ENCODE measurements at regions not wholly inside any gene's neighbourhood (a gene's known extent, or its start where the extent isn't known, plus 50 kb on each side); places are given as distances from the start of the nearest gene placed in this dataset.
A peak's percentile ranks its signal among the peaks of the same experiment; 100 is the strongest.

DNA sequence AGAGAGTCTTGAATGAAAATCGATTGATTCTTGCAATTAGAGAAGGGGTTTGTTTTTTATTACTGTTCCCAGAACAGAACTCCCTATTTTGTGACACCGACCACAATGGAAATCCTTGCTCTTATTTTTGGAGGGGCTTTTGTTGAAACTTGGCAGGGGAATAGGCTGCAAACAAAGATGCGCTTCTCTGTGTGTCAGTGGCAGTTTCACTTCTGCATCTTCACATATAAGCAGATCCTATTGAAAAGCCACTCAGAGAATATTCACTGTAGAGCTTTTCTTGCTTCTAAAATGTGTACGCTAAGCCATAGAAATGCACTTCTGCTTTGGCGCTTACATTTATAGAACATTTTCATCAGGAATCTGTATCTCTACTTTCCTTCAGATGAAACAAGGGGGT, 1822.4 kb upstream of the SEL1L start (continued):
- TF ChIP-seq, protein P1, sequence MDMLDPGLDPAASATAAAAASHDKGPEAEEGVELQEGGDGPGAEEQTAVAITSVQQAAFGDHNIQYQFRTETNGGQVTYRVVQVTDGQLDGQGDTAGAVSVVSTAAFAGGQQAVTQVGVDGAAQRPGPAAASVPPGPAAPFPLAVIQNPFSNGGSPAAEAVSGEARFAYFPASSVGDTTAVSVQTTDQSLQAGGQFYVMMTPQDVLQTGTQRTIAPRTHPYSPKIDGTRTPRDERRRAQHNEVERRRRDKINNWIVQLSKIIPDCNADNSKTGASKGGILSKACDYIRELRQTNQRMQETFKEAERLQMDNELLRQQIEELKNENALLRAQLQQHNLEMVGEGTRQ (IDR thresholded peaks at IDR 0.05): no peak
- TF ChIP-seq CBX2 (IDR thresholded peaks at IDR 0.05; ENCODE audit: borderline replicate concordance, low read depth): no peak

DNA sequence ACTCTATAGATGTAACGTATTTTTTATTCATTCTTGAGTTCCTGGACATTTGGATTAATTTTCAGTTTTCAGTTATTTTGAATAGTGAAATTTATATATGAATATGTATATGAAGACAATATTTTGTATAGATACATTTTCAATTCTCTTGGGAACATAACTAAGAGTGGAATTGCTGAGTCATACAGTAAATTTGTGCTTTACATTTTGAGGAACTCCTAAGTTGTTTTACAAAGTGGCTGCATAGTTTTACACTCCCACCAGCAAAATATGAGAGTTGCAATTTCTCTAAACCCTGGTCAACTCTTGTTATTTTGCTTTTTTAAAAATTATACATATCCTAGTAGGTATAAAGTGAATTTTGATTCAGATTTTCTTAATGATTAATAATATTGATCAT, 1838.6 kb upstream of the SEL1L start:
- no peak overlapping the region for H3K4me3 ChIP-seq
- H3K4me2 ChIP-seq: no peak overlapping the region
- FAIRE-seq (no peak), ATAC-seq (no peak), DNase-seq (ENCODE audit: low read depth in 1 of 2, low spot score in 1 of 2) (no peak)
- TF ChIP-seq MAFK (IDR thresholded peaks at IDR 0.05; ENCODE audit: partially characterized antibody): peak; percentile 40
- TF ChIP-seq, protein P2, sequence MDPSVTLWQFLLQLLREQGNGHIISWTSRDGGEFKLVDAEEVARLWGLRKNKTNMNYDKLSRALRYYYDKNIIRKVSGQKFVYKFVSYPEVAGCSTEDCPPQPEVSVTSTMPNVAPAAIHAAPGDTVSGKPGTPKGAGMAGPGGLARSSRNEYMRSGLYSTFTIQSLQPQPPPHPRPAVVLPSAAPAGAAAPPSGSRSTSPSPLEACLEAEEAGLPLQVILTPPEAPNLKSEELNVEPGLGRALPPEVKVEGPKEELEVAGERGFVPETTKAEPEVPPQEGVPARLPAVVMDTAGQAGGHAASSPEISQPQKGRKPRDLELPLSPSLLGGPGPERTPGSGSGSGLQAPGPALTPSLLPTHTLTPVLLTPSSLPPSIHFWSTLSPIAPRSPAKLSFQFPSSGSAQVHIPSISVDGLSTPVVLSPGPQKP (IDR thresholded peaks at IDR 0.05; ENCODE audit: low read depth, low read length): no peak
- ChIA-PET POLR2A (no interaction called here), CTCF (interaction anchor here (0.6 kb wide), 1 partner anchor 45 kb away, joined by 4 read pairs; no protein-coding TSS in a partner anchor)
- no peak overlapping the region for H3K27ac ChIP-seq
- H3K4me1 ChIP-seq: no peaks in the 10 kb centered on the region
- 3% methylated on average over 1 of the region's 1 CpG for WGBS (ENCODE audit: missing lambda C conversion rate)
- no peaks in the 10 kb centered on the region for H3K9me3 ChIP-seq

DNA sequence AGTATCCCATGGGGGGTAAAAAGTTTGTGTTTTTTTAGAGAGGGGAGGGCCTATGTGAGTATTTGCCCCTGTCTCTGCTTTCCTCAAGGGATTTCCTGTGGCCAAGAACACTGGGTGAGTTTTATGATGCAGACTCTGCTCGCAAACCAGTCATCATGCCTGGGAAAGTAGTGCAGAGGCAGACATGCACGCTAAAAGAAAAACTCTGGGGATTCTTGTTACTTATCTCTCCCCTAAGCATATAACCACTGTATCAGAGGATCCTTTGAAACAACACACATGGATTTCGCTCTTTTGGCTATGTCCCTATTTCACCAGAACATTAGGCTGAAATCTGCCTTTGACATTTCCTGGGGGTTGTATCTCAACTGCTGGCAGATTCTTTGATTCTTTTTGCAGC, 1845.8 kb upstream of the SEL1L start:
- 9% methylated on average over 3 of the region's 3 CpGs for WGBS (ENCODE audit: missing lambda C conversion rate)

DNA sequence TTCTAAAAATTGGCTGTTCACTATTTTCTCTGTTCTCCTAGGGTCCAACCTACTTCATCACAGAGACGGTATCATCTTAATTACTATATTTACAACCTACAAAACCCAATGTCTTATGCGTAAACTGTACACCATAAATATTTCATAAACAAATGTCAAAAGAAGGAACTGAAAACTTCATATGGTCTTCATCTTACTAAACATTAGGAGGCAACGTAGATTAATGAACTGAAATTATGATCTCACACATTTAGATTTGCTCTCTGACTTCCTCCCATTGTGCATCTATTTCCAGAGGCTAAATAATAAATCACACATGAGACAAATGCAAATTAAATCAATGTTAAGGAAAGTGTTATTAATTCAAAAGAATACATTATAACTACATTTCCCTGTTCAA, 1850.6 kb upstream of the SEL1L start:
- DNase-seq (ENCODE audit: low read depth in 1 of 2, low spot score in 1 of 2) (no peak), FAIRE-seq (no peak), ATAC-seq (no peak)
- TF ChIP-seq POLR2AphosphoS2 (conservative IDR thresholded peaks at IDR 0.05; ENCODE audit: low read length) (no peak), MYC (IDR thresholded peaks at IDR 0.05; ENCODE audit: borderline replicate concordance, low read length) (no peak)
- Histone ChIP-seq H3K9me3 (no peaks in the 10 kb centered on the region), H3K4me3 (no peak overlapping the region), H3K4me2 (no peak overlapping the region), H3K27ac (no peak overlapping the region), H3K4me1 (no peaks in the 10 kb centered on the region)
- 31% methylated on average over 3 of the region's 3 CpGs for whole genome bisulfite sequencing (ENCODE audit: missing lambda C conversion rate)
- ChIA-PET CTCF (no interaction called here), POLR2A (no interaction called here)

More for the DNA sequence above, 1845.8 kb upstream of the SEL1L start:
- Histone ChIP-seq H3K4me2 (no peak overlapping the region), H3K9me3 (no peaks in the 10 kb centered on the region), H3K4me3 (no peak overlapping the region), H3K4me1 (no peaks in the 10 kb centered on the region), H3K27ac (no peak overlapping the region)
- no peak for FAIRE-seq
- ChIA-PET POLR2A (no interaction called here), CTCF (no interaction called here)
- DNase-seq (ENCODE audit: low read depth in 1 of 2, low spot score in 1 of 2): no peak
- TF ChIP-seq CBX2 (IDR thresholded peaks at IDR 0.05; ENCODE audit: borderline replicate concordance, low read depth) (no peak), NR3C1 (IDR thresholded peaks at IDR 0.05) (no peak), HOXB13 (CRISPR knock-in tag; IDR thresholded peaks at IDR 0.05; ENCODE audit: low read depth) (no peak), RFX5 (IDR thresholded peaks at IDR 0.05) (no peak), MAFK (IDR thresholded peaks at IDR 0.05; ENCODE audit: partially characterized antibody) (no peak), PHF8 (IDR thresholded peaks at IDR 0.05; ENCODE audit: borderline replicate concordance, low read depth) (no peak), CHD4 (IDR thresholded peaks at IDR 0.05; ENCODE audit: borderline replicate concordance) (no peak), SMC3 (IDR thresholded peaks at IDR 0.05) (no peak), CBX8 (IDR thresholded peaks at IDR 0.05) (no peak), JUNB (IDR thresholded peaks at IDR 0.05) (no peak), POLR2A (IDR thresholded peaks at IDR 0.05; ENCODE audit: low read length) (no peak)
- TF ChIP-seq, protein P3, sequence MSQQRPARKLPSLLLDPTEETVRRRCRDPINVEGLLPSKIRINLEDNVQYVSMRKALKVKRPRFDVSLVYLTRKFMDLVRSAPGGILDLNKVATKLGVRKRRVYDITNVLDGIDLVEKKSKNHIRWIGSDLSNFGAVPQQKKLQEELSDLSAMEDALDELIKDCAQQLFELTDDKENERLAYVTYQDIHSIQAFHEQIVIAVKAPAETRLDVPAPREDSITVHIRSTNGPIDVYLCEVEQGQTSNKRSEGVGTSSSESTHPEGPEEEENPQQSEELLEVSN (IDR thresholded peaks at IDR 0.05; ENCODE audit: borderline replicate concordance, low read depth): no peak
- TF ChIP-seq, protein P4, sequence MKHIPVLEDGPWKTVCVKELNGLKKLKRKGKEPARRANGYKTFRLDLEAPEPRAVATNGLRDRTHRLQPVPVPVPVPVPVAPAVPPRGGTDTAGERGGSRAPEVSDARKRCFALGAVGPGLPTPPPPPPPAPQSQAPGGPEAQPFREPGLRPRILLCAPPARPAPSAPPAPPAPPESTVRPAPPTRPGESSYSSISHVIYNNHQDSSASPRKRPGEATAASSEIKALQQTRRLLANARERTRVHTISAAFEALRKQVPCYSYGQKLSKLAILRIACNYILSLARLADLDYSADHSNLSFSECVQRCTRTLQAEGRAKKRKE (CRISPR knock-in tag; IDR thresholded peaks at IDR 0.05; ENCODE audit: low read depth): no peak
- no peak for ATAC-seq
